Lower leg skin (tissue), 3 donors: ENCODE measurements at regions not wholly inside any gene's neighbourhood (a gene's known extent, or its start where the extent isn't known, plus 50 kb on each side); places are given as distances from the start of the nearest gene placed in this dataset.
"Not testable (repeated sequence)": the region's sequence is repeated elsewhere in the genome, so short reads cannot be mapped to it uniquely, and the experiment has no call there.

Source experiments
- CTCF ChIP-seq, 3 donors: fragments of 450-650 bp; IDR thresholded peaks; one replicate each; pipeline ENCODE4 v1.5.1; 2016; ENCODE audit warnings: antibody characterized with exemption in 3 of 3, mild to moderate bottlenecking in 3 of 3, moderate library complexity in 2 of 3
- POLR2A ChIP-seq, 2 donors: fragments of 450-650 bp; IDR thresholded peaks; one replicate each; pipeline ENCODE4 v1.6.1; 2016 to 2017; ENCODE audit warnings: antibody characterized with exemption in 2 of 2, mild to moderate bottlenecking in 1 of 2, moderate library complexity in 1 of 2

- not testable (repeated sequence) for TF ChIP-seq CTCF, POLR2A (IDR thresholded peaks at IDR 0.05)
Observed at GRCh38 chr1:148404786-148405568, 78.1 kb downstream of the PPIAL4G start.
